ENCODE measurements at regions not wholly inside any gene's neighbourhood (a gene's known extent, or its start where the extent isn't known, plus 50 kb on each side); places are given as distances from the start of the nearest gene placed in this dataset.

- no peaks in the 10 kb centered on the region for H3K9me3 ChIP-seq (ENCODE audit: control insufficient read depth, insufficient read depth, low read length)
- no peaks in the 10 kb centered on the region; the same call in 1 of the 2 replicates for H3K4me1 ChIP-seq (ENCODE audit: control insufficient read depth, insufficient read depth, low read length)
- no peak for DNase-seq (ENCODE audit: low read depth, low spot score)
- no peaks in the 10 kb centered on the region for H3K27me3 ChIP-seq (ENCODE audit: control insufficient read depth, insufficient read depth, low read length)
- H3K4me3 ChIP-seq (ENCODE audit: low read length), result no peak overlapping the region
- H3K27ac ChIP-seq (ENCODE audit: low read length), result no peak overlapping the region
- WGBS (ENCODE audit: insufficient coverage, insufficient read length), result no CpG with 5 or more reads among the region's 1 CpG
- H3K36me3 ChIP-seq (ENCODE audit: control insufficient read depth, insufficient read depth, low read length), result no peaks in the 10 kb centered on the region
These were observed 606.0 kb upstream of the HTR2C start for GRCh38 chrX:113977887-113978286.

- H3K27me3 ChIP-seq (ENCODE audit: control insufficient read depth, insufficient read depth, low read length), result no peaks in the 10 kb centered on the region
These were observed 608.4 kb upstream of the HTR2C start for GRCh38 chrX:113975441-113975840.

GRCh38 chrX:113974881-113975280 lies 609.0 kb upstream of the HTR2C start:
- H3K27me3 ChIP-seq (ENCODE audit: control insufficient read depth, insufficient read depth, low read length), result no peaks in the 10 kb centered on the region
- no peak overlapping the region for H3K4me3 ChIP-seq (ENCODE audit: low read length)
- no peak overlapping the region for H3K27ac ChIP-seq (ENCODE audit: low read length)
- DNase-seq (ENCODE audit: low read depth, low spot score), result no peak
- H3K36me3 ChIP-seq (ENCODE audit: control insufficient read depth, insufficient read depth, low read length), result no peaks in the 10 kb centered on the region
- no peaks in the 10 kb centered on the region for H3K9me3 ChIP-seq (ENCODE audit: control insufficient read depth, insufficient read depth, low read length)
- no peaks in the 10 kb centered on the region; the same call in 1 of the 2 replicates for H3K4me1 ChIP-seq (ENCODE audit: control insufficient read depth, insufficient read depth, low read length)

More at GRCh38 chrX:113975441-113975840, 608.4 kb upstream of the HTR2C start:
- Histone ChIP-seq H3K36me3 (ENCODE audit: control insufficient read depth, insufficient read depth, low read length) (no peaks in the 10 kb centered on the region), H3K4me3 (ENCODE audit: low read length) (no peak overlapping the region), H3K27ac (ENCODE audit: low read length) (no peak overlapping the region), H3K4me1 (ENCODE audit: control insufficient read depth, insufficient read depth, low read length) (no peaks in the 10 kb centered on the region; the same call in 1 of the 2 replicates), H3K9me3 (ENCODE audit: control insufficient read depth, insufficient read depth, low read length) (no peaks in the 10 kb centered on the region)
- no peak for DNase-seq (ENCODE audit: low read depth, low spot score)
- WGBS (ENCODE audit: insufficient coverage, insufficient read length), result no CpG with 5 or more reads among the region's 2 CpGs

- H3K27ac ChIP-seq (ENCODE audit: low read length), result no peak overlapping the region
- DNase-seq (ENCODE audit: low read depth, low spot score), result no peak
- no peaks in the 10 kb centered on the region for H3K27me3 ChIP-seq (ENCODE audit: control insufficient read depth, insufficient read depth, low read length)
- no peak overlapping the region for H3K4me3 ChIP-seq (ENCODE audit: low read length)
- H3K9me3 ChIP-seq (ENCODE audit: control insufficient read depth, insufficient read depth, low read length), result no peaks in the 10 kb centered on the region
- no peaks in the 10 kb centered on the region; the same call in 1 of the 2 replicates for H3K4me1 ChIP-seq (ENCODE audit: control insufficient read depth, insufficient read depth, low read length)
- H3K36me3 ChIP-seq (ENCODE audit: control insufficient read depth, insufficient read depth, low read length), result no peaks in the 10 kb centered on the region
- no CpG with 5 or more reads among the region's 2 CpGs for WGBS (ENCODE audit: insufficient coverage, insufficient read length)
These were observed 610.2 kb upstream of the HTR2C start for GRCh38 chrX:113973706-113974105.

GRCh38 chrX:113966791-113967190 lies 617.1 kb upstream of the HTR2C start:
- no peak for DNase-seq (ENCODE audit: low read depth, low spot score)
- Histone ChIP-seq H3K4me1 (ENCODE audit: control insufficient read depth, insufficient read depth, low read length) (no peaks in the 10 kb centered on the region), H3K27me3 (ENCODE audit: control insufficient read depth, insufficient read depth, low read length) (no peaks in the 10 kb centered on the region), H3K9me3 (ENCODE audit: control insufficient read depth, insufficient read depth, low read length) (no peaks in the 10 kb centered on the region), H3K27ac (ENCODE audit: low read length) (no peak overlapping the region), H3K4me3 (ENCODE audit: low read length) (no peak overlapping the region), H3K36me3 (ENCODE audit: control insufficient read depth, insufficient read depth, low read length) (no peaks in the 10 kb centered on the region)
- WGBS (ENCODE audit: insufficient coverage, insufficient read length), result no CpG with 5 or more reads among the region's 2 CpGs

DNA sequence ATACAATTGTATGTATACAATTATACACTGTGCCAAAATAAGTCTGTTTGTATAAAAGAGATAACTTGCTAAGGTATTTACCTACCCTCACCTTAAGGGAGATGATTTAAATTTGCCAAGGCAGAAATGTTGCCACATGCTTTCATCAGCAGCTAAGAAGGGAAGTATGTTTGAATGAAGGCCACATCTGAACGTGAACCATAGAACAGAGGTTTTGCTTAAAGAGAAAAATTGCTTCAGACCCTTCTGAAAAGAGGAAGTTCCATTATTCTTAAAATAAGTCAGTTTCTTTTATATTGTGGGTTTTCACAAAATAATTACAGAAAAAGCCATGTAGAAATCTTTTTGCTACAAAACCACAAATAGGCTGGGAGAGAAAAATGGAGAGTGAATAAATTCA lies 621.5 kb upstream of the HTR2C start:
- DNase-seq (ENCODE audit: low read depth, low spot score), result no peak
- no peak overlapping the region for H3K27ac ChIP-seq (ENCODE audit: low read length)
- no peaks in the 10 kb centered on the region for H3K27me3 ChIP-seq (ENCODE audit: control insufficient read depth, insufficient read depth, low read length)
- WGBS (ENCODE audit: insufficient coverage, insufficient read length), result no CpG with 5 or more reads among the region's 1 CpG
- H3K36me3 ChIP-seq (ENCODE audit: control insufficient read depth, insufficient read depth, low read length), result no peaks in the 10 kb centered on the region
- no peak overlapping the region for H3K4me3 ChIP-seq (ENCODE audit: low read length)
- H3K9me3 ChIP-seq (ENCODE audit: control insufficient read depth, insufficient read depth, low read length), result no peaks in the 10 kb centered on the region
- H3K4me1 ChIP-seq (ENCODE audit: control insufficient read depth, insufficient read depth, low read length), result peaks cover 2% of the 10 kb centered on the region; the same call in 1 of the 2 replicates

GRCh38 chrX:113959912-113960626 lies 623.8 kb upstream of the HTR2C start:
- no peaks in the 10 kb centered on the region for H3K9me3 ChIP-seq (ENCODE audit: control insufficient read depth, insufficient read depth, low read length)
- H3K36me3 ChIP-seq (ENCODE audit: control insufficient read depth, insufficient read depth, low read length), result no peaks in the 10 kb centered on the region
- DNase-seq (ENCODE audit: low read depth, low spot score), result no peak
- peaks cover 2% of the 10 kb centered on the region; the same call in 1 of the 2 replicates for H3K4me1 ChIP-seq (ENCODE audit: control insufficient read depth, insufficient read depth, low read length)
- H3K27me3 ChIP-seq (ENCODE audit: control insufficient read depth, insufficient read depth, low read length), result no peaks in the 10 kb centered on the region
- no peak overlapping the region for H3K27ac ChIP-seq (ENCODE audit: low read length)
- no CpG with 5 or more reads among the region's 4 CpGs for WGBS (ENCODE audit: insufficient coverage, insufficient read length)
- no peak overlapping the region for H3K4me3 ChIP-seq (ENCODE audit: low read length)

DNA sequence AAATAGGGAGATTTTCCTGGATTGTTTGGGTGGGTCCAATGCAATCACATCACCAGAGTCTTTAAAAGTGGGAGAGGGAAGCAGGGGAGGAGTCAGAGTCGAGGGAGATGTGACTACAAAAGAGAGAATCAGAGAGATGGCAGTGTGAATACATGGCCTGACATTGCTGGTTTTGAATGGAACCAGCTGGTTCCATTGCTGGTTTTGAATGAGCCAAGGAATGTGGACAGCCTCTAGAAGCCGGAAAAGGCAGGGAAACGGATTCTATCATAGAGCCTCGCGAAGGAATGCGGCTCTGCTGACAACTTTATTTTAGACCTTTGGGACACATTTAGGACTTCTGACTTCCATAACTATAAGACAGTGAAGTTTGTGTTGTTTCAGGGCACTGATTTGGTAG lies 627.0 kb upstream of the HTR2C start:
- no peak overlapping the region for H3K4me3 ChIP-seq (ENCODE audit: low read length)
- peaks cover 2% of the 10 kb centered on the region; the same call in 1 of the 2 replicates for H3K4me1 ChIP-seq (ENCODE audit: control insufficient read depth, insufficient read depth, low read length)
- H3K9me3 ChIP-seq (ENCODE audit: control insufficient read depth, insufficient read depth, low read length), result no peaks in the 10 kb centered on the region
- H3K27ac ChIP-seq (ENCODE audit: low read length), result no peak overlapping the region
- WGBS (ENCODE audit: insufficient coverage, insufficient read length), result no CpG with 5 or more reads among the region's 6 CpGs
- no peaks in the 10 kb centered on the region for H3K36me3 ChIP-seq (ENCODE audit: control insufficient read depth, insufficient read depth, low read length)
- DNase-seq (ENCODE audit: low read depth, low spot score), result no peak
- H3K27me3 ChIP-seq (ENCODE audit: control insufficient read depth, insufficient read depth, low read length), result no peaks in the 10 kb centered on the region

DNA sequence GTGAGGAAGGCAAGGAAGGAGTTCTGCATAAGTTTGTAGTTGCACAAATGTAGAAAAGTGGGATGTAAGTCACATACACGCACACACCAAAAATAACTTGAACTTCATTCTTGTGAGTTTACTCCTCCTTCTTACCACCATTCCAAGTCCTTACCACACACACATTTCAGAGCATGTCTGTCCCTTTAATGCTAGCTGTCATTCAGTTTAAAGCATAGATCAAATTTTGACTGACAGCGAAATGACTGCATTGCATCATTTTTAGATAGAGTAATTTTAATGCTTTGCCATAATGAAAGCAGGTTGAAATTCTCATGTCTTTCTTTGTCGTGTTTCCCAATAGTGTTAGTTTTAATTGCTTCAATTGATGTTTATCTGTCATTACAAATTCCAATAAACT lies 629.6 kb upstream of the HTR2C start:
- DNase-seq (ENCODE audit: low read depth, low spot score), result no peak
- H3K27me3 ChIP-seq (ENCODE audit: control insufficient read depth, insufficient read depth, low read length), result no peaks in the 10 kb centered on the region
- no peak overlapping the region for H3K4me3 ChIP-seq (ENCODE audit: low read length)
- no peaks in the 10 kb centered on the region for H3K4me1 ChIP-seq (ENCODE audit: control insufficient read depth, insufficient read depth, low read length)
- no peaks in the 10 kb centered on the region for H3K36me3 ChIP-seq (ENCODE audit: control insufficient read depth, insufficient read depth, low read length)
- no peak overlapping the region for H3K27ac ChIP-seq (ENCODE audit: low read length)
- WGBS (ENCODE audit: insufficient coverage, insufficient read length), result no CpG with 5 or more reads among the region's 3 CpGs
- H3K9me3 ChIP-seq (ENCODE audit: control insufficient read depth, insufficient read depth, low read length), result no peaks in the 10 kb centered on the region

- no peaks in the 10 kb centered on the region for H3K36me3 ChIP-seq (ENCODE audit: control insufficient read depth, insufficient read depth, low read length)
- H3K4me3 ChIP-seq (ENCODE audit: low read length), result no peak overlapping the region
- H3K27ac ChIP-seq (ENCODE audit: low read length), result no peak overlapping the region
- no peaks in the 10 kb centered on the region for H3K27me3 ChIP-seq (ENCODE audit: control insufficient read depth, insufficient read depth, low read length)
- H3K9me3 ChIP-seq (ENCODE audit: control insufficient read depth, insufficient read depth, low read length), result no peaks in the 10 kb centered on the region
- no CpG with 5 or more reads among the region's 5 CpGs for WGBS (ENCODE audit: insufficient coverage, insufficient read length)
- DNase-seq (ENCODE audit: low read depth, low spot score), result no peak
- H3K4me1 ChIP-seq (ENCODE audit: control insufficient read depth, insufficient read depth, low read length), result no peaks in the 10 kb centered on the region
These were observed 633.7 kb upstream of the HTR2C start for GRCh38 chrX:113950081-113950678.

GRCh38 chrX:113947548-113947947 lies 636.3 kb upstream of the HTR2C start:
- no CpG with 5 or more reads among the region's 1 CpG for WGBS (ENCODE audit: insufficient coverage, insufficient read length)
- Histone ChIP-seq H3K4me3 (ENCODE audit: low read length) (no peak overlapping the region), H3K4me1 (ENCODE audit: control insufficient read depth, insufficient read depth, low read length) (no peaks in the 10 kb centered on the region), H3K27me3 (ENCODE audit: control insufficient read depth, insufficient read depth, low read length) (no peaks in the 10 kb centered on the region), H3K9me3 (ENCODE audit: control insufficient read depth, insufficient read depth, low read length) (no peaks in the 10 kb centered on the region), H3K36me3 (ENCODE audit: control insufficient read depth, insufficient read depth, low read length) (no peaks in the 10 kb centered on the region), H3K27ac (ENCODE audit: low read length) (no peak overlapping the region)
- no peak for DNase-seq (ENCODE audit: low read depth, low spot score)
